Hepatocyte (in vitro differentiated cells): ENCODE measurements at regions not wholly inside any gene's neighbourhood (a gene's known extent, or its start where the extent isn't known, plus 50 kb on each side); places are given as distances from the start of the nearest gene placed in this dataset.

Source experiments
- DNase-seq: peaks from one replicate; pipeline ENCODE4 v3.0.0-alpha.2; 2016; ENCODE audit warnings: low spot score
- H2AFZ ChIP-seq: fragments of 200-600 bp; sonication (generic); 2 replicates; pipeline ENCODE4 v1.6.0; 2016; ENCODE audit warnings: antibody characterized with exemption, mild to moderate bottlenecking
- H3K27ac ChIP-seq: fragments of 200-600 bp; sonication (generic); 2 replicates; pipeline ENCODE4 v1.5.1; 2016; ENCODE audit warnings: mild to moderate bottlenecking
- H3K27me3 ChIP-seq: fragments of 200-600 bp; sonication (generic); 2 replicates; pipeline ENCODE4 v1.6.1; 2016
- H3K36me3 ChIP-seq: fragments of 200-600 bp; sonication (generic); replicated peaks from 2 replicates; pipeline ENCODE4 v1.5.1; 2016; ENCODE audit warnings: low read depth; ENCODE audit not compliant: insufficient read depth
- H3K4me1 ChIP-seq: fragments of 200-600 bp; sonication (generic); 2 replicates; pipeline ENCODE4 v1.5.1; 2016; ENCODE audit warnings: mild to moderate bottlenecking, moderate library complexity; ENCODE audit not compliant: insufficient read depth
- H3K4me2 ChIP-seq: fragments of 200-600 bp; sonication (generic); 2 replicates; pipeline ENCODE4 v1.6.0; 2016
- H3K4me3 ChIP-seq: fragments of 200-600 bp; sonication (generic); 2 replicates; pipeline ENCODE4 v1.5.1; 2016; ENCODE audit warnings: mild to moderate bottlenecking
- H3K79me2 ChIP-seq: fragments of 200-600 bp; sonication (generic); 2 replicates; pipeline ENCODE4 v1.6.0; 2017; ENCODE audit warnings: mild to moderate bottlenecking
- H3K9me2 ChIP-seq: fragments of 200-600 bp; sonication (generic); replicated peaks from 2 replicates; pipeline ENCODE4 v1.6.0; 2017; ENCODE audit warnings: mild to moderate bottlenecking; ENCODE audit not compliant: insufficient read depth
- H3K9me3 ChIP-seq: fragments of 200-600 bp; sonication (generic); 2 replicates; pipeline ENCODE4 v1.5.1; 2016; ENCODE audit warnings: low read depth, mild to moderate bottlenecking
- H4K20me1 ChIP-seq: fragments of 200-600 bp; sonication (generic); 2 replicates; pipeline ENCODE4 v1.6.0; 2016; ENCODE audit warnings: mild to moderate bottlenecking; ENCODE audit not compliant: insufficient read depth, poor library complexity, severe bottlenecking
- CTCF ChIP-seq: fragments of 200-600 bp; sonication (generic); IDR thresholded peaks from 2 replicates; pipeline ENCODE4 v1.5.1; 2016; ENCODE audit warnings: antibody characterized with exemption, mild to moderate bottlenecking; ENCODE audit not compliant: poor library complexity
- EZH2 ChIP-seq: fragments of 200-600 bp; sonication (generic); IDR thresholded peaks from 2 replicates; pipeline ENCODE4 v1.6.1; 2016; ENCODE audit warnings: antibody characterized with exemption, mild to moderate bottlenecking, borderline replicate concordance
- EZH2phosphoT487 ChIP-seq: fragments of 200-600 bp; sonication (generic); IDR thresholded peaks from one replicate; pipeline ENCODE4 v1.6.1; 2018; ENCODE audit warnings: antibody characterized with exemption, mild to moderate bottlenecking, low read depth, moderate library complexity; ENCODE audit not compliant: unreplicated experiment, severe bottlenecking
- WGBS: methylation state at CpG from one replicate; pipeline ENCODE4 v1.1.6; 2016; ENCODE audit warnings: low lambda C conversion rate; ENCODE audit errors: missing lambda C conversion rate; 5-methylcytosine and 5-hydroxymethylcytosine counted together

- Histone ChIP-seq H3K4me3 (no peak overlapping the region), H3K36me3 (no peaks in the 10 kb centered on the region), H3K27me3 (peaks cover 6% of the 10 kb centered on the region), H3K79me2 (no peaks in the 10 kb centered on the region), H3K27ac (no peak overlapping the region), H3K4me1 (no peaks in the 10 kb centered on the region), H3K9me3 (no peaks in the 10 kb centered on the region), H2AFZ (no peak overlapping the region), H3K4me2 (no peak overlapping the region), H3K9me2 (no peaks in the 10 kb centered on the region), H4K20me1 (no peaks in the 10 kb centered on the region)
- no peak for DNase-seq
- WGBS = 88% methylated on average over 4 of the region's 4 CpGs
- TF ChIP-seq EZH2phosphoT487 (no peak), CTCF (no peak), EZH2 (no peak)
Measured at GRCh38 chr11:116649268-116649667, 123.5 kb downstream of the BUD13 start.

- WGBS = 92% methylated on average over 2 of the region's 2 CpGs
- no peak for TF ChIP-seq EZH2phosphoT487
- no peak for TF ChIP-seq CTCF
- no peak for TF ChIP-seq EZH2
- Histone ChIP-seq H3K4me3 (no peak overlapping the region), H3K4me1 (no peaks in the 10 kb centered on the region), H3K27ac (no peak overlapping the region), H3K27me3 (peaks cover 6% of the 10 kb centered on the region), H2AFZ (no peak overlapping the region), H3K79me2 (no peaks in the 10 kb centered on the region), H3K9me3 (no peaks in the 10 kb centered on the region), H3K36me3 (no peaks in the 10 kb centered on the region), H3K9me2 (no peaks in the 10 kb centered on the region), H4K20me1 (no peaks in the 10 kb centered on the region), H3K4me2 (no peak overlapping the region)
- DNase-seq = no peak
Measured at GRCh38 chr11:116648247-116649174, 124.3 kb downstream of the BUD13 start.

GRCh38 chr11:116647305-116648080 lies 125.3 kb downstream of the BUD13 start:
- Histone ChIP-seq H3K27ac (no peak overlapping the region), H3K79me2 (no peaks in the 10 kb centered on the region), H3K9me3 (no peaks in the 10 kb centered on the region), H3K36me3 (no peaks in the 10 kb centered on the region), H3K9me2 (no peaks in the 10 kb centered on the region), H4K20me1 (no peaks in the 10 kb centered on the region), H3K4me2 (no peak overlapping the region), H2AFZ (no peak overlapping the region), H3K4me1 (no peaks in the 10 kb centered on the region), H3K4me3 (no peak overlapping the region), H3K27me3 (peaks cover 6% of the 10 kb centered on the region)
- TF ChIP-seq EZH2 (no peak), CTCF (no peak), EZH2phosphoT487 (no peak)
- WGBS = 92% methylated on average over 7 of the region's 7 CpGs
- no peak for DNase-seq
